ENCODE measurements at regions not wholly inside any gene's neighbourhood (a gene's known extent, or its start where the extent isn't known, plus 50 kb on each side); places are given as distances from the start of the nearest gene placed in this dataset.

- TF ChIP-seq EZH2 (IDR thresholded peaks at IDR 0.05), result no peak
- no peak for TF ChIP-seq POLR2AphosphoS5 (IDR thresholded peaks at IDR 0.05; ENCODE audit: borderline replicate concordance, low read depth, low read length)
- no peak for TF ChIP-seq FOXP2 (optimal IDR thresholded peaks at IDR 0.05; ENCODE audit: control extremely low read depth, extremely low read length, insufficient read depth)
Measured at GRCh38 chr2:203813684-203814083, 53.9 kb upstream of the CTLA4 start.
